RWPE1 (cell line): ENCODE measurements at regions not wholly inside any gene's neighbourhood (a gene's known extent, or its start where the extent isn't known, plus 50 kb on each side); places are given as distances from the start of the nearest gene placed in this dataset.

Experiments
- CTCF ChIA-PET: fragments of 350-600 bp; sonication (Branson Sonifier 250); formaldehyde crosslinking; extraction: SDS; loops from one replicate; lab custom pipeline; 2021; lab: Yijun Ruan, JAX
- POLR2A ChIA-PET: fragments of 400-600 bp; formaldehyde crosslinking; extraction: SDS; loops from one replicate; lab custom pipeline; 2020; ENCODE audit warnings: antibody characterized with exemption; ENCODE audit not compliant: low non-redundant PET; lab: Yijun Ruan, JAX
- DNase-seq: peaks from one replicate; pipeline ENCODE4 v3.0.0; 2012; ENCODE audit warnings: low spot score
- H3K27ac ChIP-seq: fragments of 450-650 bp; 2 replicates; pipeline ENCODE4 v1.5.1; 2017
- TF ChIP-seq, protein P1 (sequence below): fragments of 450-650 bp; conservative IDR thresholded peaks from 2 replicates; pipeline ENCODE4 v1.5.1; 2017; ENCODE audit warnings: low read depth, mild to moderate bottlenecking

DNA sequence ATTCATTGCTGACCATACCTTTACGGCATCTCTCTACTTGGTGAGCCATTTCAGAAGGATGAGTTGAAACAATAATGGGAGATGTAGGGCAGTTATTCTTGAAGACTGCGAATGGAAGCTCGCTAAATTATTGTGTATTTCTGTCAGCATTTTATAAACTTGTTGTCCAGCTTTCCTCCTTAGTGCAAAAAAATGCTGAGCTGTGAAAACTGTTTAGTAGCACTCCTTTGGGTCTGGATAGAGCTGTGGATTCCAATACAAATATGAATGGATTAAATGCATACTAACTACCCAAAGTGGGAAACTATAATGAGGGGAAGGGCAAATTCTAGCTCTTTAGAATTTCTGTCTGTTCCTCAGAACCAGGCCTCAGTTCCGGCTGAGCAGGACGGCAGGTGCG, 461.6 kb downstream of the TXNL1 start:
- DNase-seq: no peak
- TF ChIP-seq, protein P1, sequence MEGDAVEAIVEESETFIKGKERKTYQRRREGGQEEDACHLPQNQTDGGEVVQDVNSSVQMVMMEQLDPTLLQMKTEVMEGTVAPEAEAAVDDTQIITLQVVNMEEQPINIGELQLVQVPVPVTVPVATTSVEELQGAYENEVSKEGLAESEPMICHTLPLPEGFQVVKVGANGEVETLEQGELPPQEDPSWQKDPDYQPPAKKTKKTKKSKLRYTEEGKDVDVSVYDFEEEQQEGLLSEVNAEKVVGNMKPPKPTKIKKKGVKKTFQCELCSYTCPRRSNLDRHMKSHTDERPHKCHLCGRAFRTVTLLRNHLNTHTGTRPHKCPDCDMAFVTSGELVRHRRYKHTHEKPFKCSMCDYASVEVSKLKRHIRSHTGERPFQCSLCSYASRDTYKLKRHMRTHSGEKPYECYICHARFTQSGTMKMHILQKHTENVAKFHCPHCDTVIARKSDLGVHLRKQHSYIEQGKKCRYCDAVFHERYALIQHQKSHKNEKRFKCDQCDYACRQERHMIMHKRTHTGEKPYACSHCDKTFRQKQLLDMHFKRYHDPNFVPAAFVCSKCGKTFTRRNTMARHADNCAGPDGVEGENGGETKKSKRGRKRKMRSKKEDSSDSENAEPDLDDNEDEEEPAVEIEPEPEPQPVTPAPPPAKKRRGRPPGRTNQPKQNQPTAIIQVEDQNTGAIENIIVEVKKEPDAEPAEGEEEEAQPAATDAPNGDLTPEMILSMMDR: no peak
- POLR2A ChIA-PET: no interaction called here
- CTCF ChIA-PET: interaction anchor here (0.7 kb wide), 1 partner anchor 57 kb away, joined by 3 read pairs; no protein-coding TSS in a partner anchor
- no peak overlapping the region for H3K27ac ChIP-seq

DNA sequence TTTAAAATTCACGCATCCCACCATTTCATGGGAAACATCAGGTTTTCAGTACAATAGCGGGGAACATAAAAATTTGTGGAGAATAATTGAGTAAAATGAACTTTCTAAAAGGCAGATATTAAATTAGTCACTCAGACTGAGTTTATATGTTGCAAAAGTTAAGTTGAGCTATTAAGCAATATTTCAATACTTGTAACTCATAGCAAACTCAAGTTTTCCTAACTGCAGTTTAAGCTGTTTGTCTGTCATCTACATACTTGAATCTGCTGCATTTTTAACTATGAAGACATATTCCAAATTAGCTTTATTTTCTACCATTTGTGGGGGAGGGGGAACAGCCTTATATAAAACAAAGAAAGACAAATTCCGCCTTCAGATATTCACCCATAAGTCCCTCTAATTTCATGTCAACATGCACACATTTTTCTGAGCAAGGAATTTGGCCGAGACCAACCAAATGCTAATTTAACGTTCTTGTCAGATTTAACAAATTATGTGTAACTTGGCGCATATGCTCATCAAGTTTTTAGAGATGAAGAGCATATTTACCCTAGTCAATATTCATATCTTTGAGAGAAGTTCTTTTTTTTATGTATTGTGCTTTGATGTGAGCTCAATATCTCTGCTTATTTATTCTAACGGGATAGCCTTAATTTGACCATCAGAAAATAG, 462.9 kb downstream of the TXNL1 start:
- TF ChIP-seq, protein P1: no peak
- ChIA-PET POLR2A (no interaction called here), CTCF (interaction anchor here (0.7 kb wide), 1 partner anchor 629 kb away, joined by 3 read pairs; no protein-coding TSS in a partner anchor)
- DNase-seq: no peak
- no peak overlapping the region for H3K27ac ChIP-seq

DNA sequence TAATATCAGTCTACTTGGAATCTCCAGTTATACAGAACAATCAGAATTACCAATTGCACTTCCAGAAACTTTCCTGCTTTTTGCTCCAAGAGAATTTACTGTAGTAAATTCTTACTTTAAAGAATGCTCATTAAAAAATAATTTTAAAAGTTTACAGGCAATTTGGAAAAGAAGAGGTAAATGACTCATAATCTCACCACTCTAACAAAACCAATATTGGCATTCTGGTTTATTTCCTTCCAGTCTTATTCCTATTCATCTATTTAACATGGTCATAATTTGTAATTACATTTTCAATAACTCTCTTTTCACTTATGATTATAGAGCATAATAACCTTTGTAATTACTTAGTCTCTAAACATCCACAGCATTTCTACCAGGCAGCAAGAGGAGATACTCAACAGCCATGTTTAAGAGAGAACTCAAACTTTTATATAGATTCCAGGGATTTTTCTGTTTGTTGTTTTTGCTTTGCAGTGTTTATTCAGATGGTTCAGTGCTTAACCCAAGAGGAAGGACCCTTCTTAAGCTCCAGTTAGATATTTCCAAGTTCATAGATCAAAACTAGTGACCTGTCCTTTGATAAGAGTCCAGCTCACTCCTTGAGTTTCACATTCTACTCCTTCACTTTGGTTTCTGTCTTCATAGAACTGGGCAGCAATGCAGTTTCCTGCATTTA, 464.7 kb downstream of the TXNL1 start:
- no peak overlapping the region for H3K27ac ChIP-seq
- ChIA-PET CTCF (no interaction called here), POLR2A (no interaction called here)
- DNase-seq: no peak
- TF ChIP-seq, protein P1: no peak

DNA sequence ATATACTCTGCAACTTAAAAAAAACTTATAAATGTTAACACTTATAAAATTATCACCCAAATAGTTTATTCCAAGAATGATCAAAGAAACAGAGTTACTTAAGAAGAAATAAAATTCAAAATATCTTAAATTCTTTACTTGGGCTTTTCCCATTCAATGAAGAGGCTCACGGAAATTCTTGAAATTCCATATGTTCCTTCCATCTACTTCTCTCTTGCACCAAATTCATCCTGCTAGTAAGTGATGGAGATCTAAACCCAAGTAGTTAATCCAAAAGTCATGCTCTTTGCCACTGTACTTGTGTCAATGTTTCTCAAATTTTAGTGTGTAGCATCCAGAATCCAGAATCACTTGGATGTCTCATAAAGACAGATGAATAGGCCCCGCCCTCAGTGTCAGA, 465.9 kb downstream of the TXNL1 start:
- POLR2A ChIA-PET: no interaction called here
- no peak overlapping the region for H3K27ac ChIP-seq
- DNase-seq: no peak
- CTCF ChIA-PET: no interaction called here
- TF ChIP-seq, protein P1: no peak

DNA sequence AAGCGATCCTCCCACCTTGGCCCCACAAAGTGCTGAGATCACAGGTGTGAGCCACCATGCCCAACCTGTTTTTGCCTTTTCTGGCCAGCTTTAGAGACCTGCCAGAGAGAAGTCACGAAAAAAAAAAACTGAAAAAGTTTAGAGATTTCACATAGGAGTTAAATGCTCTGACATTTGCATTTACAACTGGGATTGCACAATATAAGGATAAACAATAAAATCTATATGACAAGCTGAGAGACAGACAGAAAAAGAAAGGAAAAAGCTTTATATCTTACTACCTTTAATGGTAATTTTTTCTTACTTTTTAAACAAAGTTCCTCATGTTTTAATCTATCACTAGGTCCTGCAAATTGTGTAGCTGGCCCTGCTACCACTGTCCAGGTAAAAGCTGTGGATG, 466.5 kb downstream of the TXNL1 start:
- CTCF ChIA-PET: no interaction called here
- TF ChIP-seq, protein P1: no peak
- H3K27ac ChIP-seq: no peak overlapping the region

DNA sequence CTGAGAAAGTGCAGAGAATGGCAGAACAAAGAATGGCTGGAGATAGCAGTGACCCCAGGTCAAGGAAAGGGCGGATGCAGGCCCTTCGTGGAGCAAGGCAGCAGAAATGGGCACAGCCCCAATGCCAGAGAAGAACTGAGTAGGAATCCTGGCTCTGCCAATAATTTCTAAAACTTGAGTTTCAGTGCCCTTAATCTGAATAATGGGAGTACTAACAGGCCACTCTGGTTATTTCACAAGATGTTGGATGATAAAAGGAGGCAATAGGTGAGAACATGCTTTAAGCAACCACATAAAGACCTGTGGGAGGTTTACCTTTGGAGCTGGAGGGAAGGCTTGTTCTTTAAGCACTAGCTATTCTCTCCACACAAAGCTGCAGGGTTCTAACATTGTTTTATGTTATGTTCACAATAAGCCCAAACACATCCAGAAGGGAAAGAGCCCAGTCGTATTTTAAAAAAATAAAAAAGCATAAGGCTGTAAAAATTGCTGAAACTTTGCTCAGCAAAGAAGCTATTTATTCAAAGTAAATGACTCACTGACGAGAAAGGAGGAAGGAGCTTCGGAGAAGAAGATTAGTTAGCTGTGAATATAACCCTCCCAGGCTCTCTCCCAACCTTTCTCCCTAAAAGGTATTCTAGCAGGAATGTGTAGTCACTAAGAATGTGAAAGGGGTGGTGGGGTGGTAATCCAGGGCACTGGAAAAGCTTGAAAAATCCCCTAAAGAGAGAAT, 470.2 kb downstream of the TXNL1 start:
- no peak for DNase-seq
- POLR2A ChIA-PET: no interaction called here
- TF ChIP-seq, protein P1: no peak
- no peak overlapping the region for H3K27ac ChIP-seq
- CTCF ChIA-PET: interaction anchor here (0.6 kb wide), 1 partner anchor 933 kb away, joined by 3 read pairs; no protein-coding TSS in a partner anchor

More for the DNA sequence above, 466.5 kb downstream of the TXNL1 start:
- POLR2A ChIA-PET: no interaction called here
- DNase-seq: no peak
